ENCODE measurements at regions not wholly inside any gene's neighbourhood (a gene's known extent, or its start where the extent isn't known, plus 50 kb on each side); places are given as distances from the start of the nearest gene placed in this dataset.

DNA sequence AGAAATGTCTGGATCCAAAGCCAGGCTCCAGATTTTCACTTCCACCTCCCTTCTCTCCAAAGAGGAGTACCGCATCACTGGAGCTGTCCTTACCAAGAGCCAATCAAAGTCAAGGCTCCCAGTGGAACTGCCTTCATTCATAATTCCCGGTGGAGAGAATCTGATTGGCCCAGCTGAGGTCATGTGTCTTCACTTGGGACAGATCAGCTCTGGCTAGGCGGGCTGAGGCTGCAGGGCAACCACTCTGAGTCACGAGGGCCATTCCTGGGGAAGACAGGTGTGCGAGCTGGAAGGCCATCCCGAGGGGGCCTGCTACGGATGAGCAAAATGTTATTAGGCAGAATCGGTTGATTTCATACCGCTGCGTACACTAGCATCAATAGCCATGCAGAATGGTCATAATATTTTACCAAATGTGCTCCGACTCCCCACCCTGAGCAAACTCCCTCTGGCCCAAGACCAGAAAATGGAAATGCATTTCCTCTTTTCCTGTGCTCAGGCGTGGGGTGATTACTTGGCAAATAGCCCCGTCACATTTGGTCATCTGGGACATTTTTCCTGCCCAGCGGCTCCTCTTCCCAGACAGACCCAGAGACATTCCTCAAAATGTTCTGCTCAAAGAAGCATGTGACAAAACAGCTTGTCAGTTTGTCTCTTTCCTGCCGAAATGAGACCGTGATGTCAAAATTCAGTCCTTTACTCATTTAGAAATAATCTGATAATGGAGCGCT is 111.1 kb downstream of the AIPL1 start:
- no peak for DNase-seq

DNA sequence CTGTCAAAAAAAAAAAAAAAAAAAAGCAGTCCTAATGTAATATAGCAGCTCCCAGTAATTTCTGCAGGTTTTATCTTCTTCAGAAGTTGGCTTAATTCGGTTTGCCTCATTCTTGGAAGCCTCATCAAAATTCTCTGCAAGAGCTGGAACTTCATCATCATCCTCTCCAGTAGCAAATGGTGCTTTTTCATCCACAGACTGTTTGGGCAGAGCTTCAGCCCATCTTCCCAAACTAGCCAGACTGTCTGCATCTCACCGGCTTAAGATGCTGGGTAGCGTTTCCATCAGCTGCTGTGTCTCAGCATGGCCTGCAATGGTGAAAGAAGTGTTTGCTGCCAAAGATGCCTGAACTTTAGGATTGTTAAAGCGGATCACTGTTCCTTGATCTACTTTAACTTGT is 112.6 kb downstream of the AIPL1 start:
- DNase-seq = no peak

GRCh38 chr17:6314311-6314710 is 120.6 kb downstream of the AIPL1 start:
- no peak for DNase-seq

DNA sequence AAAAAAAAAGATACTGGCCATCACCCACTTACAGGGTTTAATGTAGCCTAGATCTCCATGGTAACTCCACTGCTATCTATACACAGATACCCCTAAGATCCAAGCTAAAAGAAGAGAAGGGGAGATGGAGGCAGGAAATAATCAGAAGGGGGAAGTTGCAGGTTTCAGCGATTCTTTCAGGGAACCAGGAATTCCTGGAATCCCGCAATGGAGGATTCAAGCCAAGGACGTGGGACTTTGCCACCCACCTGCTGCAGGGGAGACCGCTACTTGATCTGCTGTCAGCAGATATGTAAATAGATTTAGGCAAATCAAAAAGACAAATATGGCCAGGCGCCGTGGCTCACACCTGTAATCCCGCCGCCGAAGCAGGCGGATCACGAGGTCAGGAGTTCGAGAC is 121.1 kb downstream of the AIPL1 start:
- DNase-seq = no peak

DNA sequence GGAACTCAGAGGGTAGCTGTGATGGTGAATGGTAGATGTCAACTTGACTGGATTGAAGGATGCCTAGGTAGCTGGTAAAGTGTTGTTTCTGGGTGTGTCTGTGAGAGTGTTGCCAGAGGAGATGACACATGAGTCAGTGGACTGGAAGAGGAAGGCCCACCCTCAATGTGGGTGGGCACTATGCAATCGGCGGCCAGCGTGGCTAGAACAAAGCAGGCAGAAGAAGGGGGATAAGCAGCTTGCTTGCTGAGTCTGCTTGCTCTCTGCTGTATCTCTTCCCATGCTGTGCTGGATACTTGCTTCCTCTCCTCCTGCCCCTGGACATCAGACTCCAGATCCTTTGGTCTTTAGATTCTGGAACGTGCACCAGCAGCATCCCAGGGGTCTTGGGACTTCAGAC is 128.1 kb downstream of the AIPL1 start:
- DNase-seq = no peak

DNA sequence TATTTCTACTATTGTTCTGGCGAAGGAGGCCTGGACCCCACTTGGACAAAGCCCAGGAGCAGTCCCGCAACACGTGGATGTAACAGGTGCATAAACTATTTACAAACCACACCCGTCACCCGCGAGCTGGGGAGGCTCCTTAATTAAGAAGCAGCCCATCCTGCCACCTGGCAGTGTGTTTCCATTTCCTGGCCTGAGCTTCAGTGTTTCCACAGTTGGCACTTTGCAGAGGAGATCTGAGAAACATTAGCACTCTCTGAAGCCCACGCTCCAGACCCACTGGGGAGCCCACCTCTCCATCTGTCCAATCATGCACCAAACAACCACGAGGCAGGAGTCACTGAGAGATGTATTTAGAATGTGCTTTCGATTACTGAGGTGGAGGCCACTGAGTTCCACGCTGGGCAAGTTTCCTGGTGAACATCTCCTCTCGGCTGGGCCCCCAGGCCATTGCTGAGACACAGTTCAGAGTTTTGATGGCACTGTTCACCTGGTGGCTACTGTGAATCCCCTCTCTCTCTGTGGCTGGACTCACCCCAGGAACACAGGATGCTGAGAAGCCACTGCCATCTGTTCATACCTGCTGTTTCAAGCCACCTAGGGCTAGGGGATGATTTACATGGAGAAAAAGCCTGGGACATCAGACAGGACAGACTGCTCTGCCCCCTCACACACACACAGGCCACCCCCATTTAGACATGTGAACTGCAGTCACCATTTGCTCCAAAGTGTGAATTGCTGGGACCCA is 129.1 kb downstream of the AIPL1 start:
- DNase-seq = no peak

DNA sequence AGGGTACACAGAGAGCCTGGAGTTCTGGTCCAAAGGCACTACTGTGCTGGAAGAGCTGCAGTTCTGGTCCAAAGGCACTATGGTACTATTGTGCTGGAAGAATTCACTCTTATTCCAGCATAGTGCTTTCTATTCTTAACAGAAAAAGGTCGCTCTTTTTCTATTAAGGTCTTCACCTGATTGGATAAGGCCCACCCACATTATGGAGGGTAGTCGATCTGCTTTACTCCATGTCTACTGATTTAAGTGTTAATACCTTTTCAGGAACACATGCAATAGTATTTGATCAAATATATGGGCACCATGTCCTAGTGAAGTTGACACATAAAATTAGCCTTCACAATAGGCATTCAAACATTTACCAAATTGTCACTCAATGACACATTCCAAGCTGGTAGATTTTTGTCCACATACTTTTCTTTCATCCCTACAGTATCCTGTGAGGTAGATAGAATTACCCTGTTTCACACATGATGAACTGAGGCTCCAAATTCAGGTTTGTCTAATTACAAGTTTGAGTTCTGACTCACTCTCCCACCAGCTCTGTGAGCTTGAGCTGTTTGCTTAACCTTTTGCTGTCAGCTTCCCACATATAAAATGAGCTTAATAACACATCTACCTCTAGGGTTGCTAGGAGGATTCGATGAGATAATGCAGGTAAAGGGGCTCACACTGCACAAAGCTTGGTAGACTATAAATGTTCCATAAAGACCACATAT is 129.9 kb downstream of the AIPL1 start:
- DNase-seq = no peak

- DNase-seq = no peak
Measured at GRCh38 chr17:6303664-6304063, 131.3 kb downstream of the AIPL1 start.

GRCh38 chr17:6299275-6299674 is 135.6 kb downstream of the AIPL1 start:
- DNase-seq = no peak

- no peak for DNase-seq
Measured at GRCh38 chr17:6297960-6298359, 137.0 kb downstream of the AIPL1 start.

GRCh38 chr17:6297119-6297518 is 137.8 kb downstream of the AIPL1 start:
- no peak for DNase-seq

- no peak for DNase-seq
Measured at GRCh38 chr17:6290488-6291196, 144.3 kb downstream of the AIPL1 start.

DNA sequence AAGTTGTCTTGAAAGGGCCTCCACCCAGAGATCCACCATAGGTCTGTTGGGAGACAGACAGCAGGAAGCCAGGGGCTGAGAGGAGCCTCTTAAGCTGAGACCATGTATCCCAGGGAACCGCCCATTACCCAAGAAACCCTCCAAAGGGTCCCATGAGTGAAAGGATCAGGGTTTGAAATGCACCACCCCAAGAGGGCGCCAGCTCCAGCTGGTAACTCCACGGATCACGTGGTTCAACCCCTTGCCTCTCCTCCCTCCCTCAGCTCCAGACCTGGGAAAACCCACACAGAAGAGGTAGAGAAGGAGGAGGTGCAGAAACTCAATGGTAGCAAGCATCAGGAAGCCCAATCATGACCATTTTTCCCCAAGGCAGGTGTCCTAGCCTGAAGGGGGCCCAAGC is 148.7 kb downstream of the AIPL1 start:
- no peak for DNase-seq

GRCh38 chr17:6285486-6285885 is 149.4 kb downstream of the AIPL1 start:
- DNase-seq = no peak

DNA sequence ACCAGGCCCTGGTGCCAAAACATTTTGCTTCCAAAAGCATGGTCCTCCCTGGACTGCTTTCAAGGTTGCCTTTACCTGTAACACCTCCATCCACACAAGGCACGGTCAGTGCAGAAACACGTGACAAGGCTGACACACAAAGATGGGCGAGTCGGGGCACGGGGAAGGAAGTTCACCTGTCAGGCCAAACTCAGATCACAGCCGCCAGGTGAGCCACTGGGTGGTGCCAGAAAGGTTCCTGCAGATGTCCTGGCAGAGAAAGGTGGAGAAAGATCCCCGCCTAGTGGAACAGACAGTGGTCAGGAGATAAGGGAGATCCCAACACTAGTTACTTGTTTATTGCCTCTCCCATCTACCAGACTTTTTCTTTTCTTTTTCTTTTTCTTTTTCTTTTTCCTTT is 155.3 kb downstream of the AIPL1 start:
- no peak for DNase-seq

DNA sequence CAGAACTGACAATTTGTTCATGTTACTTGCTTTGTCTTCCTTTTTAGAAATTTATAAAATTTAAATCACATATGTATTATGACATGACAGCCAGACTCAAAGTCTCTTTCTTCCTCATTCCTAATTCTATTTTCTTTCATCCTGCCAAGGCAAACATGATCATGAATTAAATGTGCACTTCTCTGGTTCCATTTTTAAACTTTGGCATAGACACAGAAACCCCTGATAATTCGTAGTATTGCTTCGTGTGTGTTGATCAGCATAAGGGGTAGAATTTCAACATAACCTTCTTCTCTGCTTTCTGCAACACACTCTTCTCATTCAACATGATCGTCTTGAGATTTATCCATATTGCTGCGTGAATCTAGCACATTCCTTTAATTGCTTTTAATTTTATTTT is 156.5 kb downstream of the AIPL1 start:
- no peak for DNase-seq

DNA sequence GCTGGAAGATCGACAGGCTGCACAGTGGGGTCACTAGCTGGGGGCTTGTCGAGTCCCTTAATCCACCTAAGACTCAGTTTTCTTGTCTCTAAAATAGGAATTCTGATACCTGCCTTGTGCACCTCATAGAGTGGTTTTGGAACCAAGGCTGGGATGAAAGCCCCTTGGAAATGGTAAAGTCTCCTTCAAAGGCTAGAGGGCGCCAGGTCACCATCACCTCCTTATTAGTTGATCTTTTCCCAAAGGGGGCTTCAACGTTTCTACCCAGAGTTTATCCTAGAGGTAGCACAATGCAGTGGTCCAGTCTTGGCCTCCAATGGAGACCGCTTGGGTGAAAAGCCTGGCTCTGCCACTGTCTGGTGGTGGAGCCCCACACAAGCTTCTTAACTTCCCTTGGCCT is 158.2 kb downstream of the AIPL1 start:
- no peak for DNase-seq

DNA sequence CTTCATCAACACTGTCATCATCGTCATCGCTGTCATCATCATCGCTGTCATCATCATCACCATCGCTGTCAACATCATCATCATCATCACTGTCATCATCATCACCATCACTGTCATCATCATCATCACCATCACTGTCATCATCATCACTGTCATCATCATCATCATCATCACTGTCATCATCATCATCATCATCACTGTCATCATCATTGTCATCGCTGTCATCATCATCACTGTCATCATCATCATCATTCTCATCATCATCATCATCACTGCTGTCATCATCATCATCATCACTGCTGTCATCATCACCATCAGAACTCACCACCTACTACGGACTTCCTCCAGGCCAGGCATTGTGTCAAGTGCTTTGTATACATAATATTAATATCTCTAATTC is 160.6 kb downstream of the AIPL1 start:
- DNase-seq = no peak

- DNase-seq = peak; percentile 66
Measured at GRCh38 chr17:6269478-6269877, 165.4 kb downstream of the AIPL1 start.

DNA sequence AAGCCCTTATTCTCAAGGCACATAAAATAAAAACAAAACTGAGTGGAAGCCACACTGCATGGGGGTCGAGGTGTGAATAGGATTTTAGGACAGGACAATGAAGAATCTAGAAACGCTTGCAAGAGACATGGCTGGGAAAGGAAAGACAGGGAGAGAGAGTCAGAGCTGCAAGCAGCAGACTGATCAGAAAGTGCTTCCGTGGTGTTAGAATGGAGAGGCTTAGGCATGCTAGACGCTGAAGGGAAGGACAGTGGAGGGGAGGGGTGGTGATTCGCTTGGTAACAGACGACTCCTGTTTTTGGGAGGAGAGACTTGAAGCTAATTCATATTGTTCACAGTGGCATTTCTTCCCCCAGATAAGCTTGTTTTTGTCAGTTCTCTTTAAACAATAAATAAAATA is 173.5 kb downstream of the AIPL1 start:
- no peak for DNase-seq

GRCh38 chr17:6259899-6260298 is 175.0 kb downstream of the AIPL1 start:
- no peak for DNase-seq

DNA sequence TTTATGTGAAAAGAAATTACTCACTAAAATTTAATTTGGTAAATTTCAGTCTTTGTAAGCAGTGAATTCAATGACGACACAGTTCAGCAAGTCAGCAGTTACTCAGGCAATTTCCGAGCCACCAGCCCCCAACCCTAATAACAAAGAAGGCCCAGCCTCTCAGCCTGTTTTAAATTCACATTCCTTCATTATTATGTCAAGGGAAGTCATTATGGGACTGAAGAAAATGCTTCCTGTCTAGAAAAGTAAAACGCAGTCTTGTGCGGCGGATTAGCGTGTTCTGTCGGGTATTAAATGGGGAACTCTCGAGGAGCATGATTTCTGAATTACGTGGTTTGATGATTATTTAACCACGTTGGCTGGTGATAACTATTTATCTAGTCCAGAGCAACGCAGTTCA is 177.6 kb downstream of the AIPL1 start:
- DNase-seq = no peak

- DNase-seq = no peak
Measured at GRCh38 chr17:6255322-6255721, 179.6 kb downstream of the AIPL1 start.
